GM13977 (cell line): ENCODE measurements at regions not wholly inside any gene's neighbourhood (a gene's known extent, or its start where the extent isn't known, plus 50 kb on each side); places are given as distances from the start of the nearest gene placed in this dataset.

Experiments
- DNase-seq: peaks from one replicate; pipeline ENCODE4 v3.0.0; 2012; ENCODE audit warnings: low spot score
- in situ Hi-C: fragments of 300-500 bp; cut with MboI; formaldehyde crosslinking; loops from one replicate; pipeline ENCODE4 v1.12.0; 2022; ENCODE audit warnings: low sequenced_read_pairs, low pct_unique_long_range_greater_than_20kb, mixed read lengths, inconsistent platforms; ENCODE audit not compliant: unreplicated experiment
- TF ChIP-seq, protein P1 (sequence below): IDR thresholded peaks from 2 replicates; pipeline ENCODE4 v1.5.1; 2012; ENCODE audit warnings: mild to moderate bottlenecking, control low read depth; ENCODE audit not compliant: insufficient read depth; ENCODE audit errors: extremely low read depth, missing control alignments

DNA sequence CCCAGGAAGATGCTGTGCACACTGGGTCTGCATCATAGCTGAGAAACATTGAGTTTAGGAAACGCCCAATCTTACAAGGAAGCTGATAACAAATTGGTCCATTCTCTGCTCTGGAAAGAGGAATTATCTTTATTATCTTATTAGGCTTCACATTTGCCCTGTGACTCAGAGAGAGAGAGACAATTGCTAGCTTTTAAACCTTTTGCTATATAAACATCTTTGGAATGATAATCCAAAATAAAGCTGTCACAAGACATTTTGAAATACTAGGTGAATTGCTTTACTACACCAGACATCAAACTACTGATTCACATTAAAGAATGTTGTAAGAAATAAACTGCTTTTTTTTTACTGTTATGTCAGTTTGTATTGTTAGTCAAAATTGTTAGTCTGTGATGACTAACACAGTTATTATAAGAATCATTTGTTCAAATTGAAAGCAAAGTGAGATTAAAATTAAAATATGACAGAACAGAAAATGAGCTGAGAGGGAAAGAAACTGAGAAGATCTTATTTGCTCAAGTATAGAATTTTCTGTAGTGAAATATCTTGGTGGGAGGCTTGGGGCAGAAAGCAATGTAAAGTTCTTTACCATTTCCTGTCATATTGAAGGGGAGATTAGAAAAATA lies 765.4 kb upstream of the PCDH10 start:
- no peak for DNase-seq
- in situ Hi-C loops = no loop called here
- TF ChIP-seq, protein P1, sequence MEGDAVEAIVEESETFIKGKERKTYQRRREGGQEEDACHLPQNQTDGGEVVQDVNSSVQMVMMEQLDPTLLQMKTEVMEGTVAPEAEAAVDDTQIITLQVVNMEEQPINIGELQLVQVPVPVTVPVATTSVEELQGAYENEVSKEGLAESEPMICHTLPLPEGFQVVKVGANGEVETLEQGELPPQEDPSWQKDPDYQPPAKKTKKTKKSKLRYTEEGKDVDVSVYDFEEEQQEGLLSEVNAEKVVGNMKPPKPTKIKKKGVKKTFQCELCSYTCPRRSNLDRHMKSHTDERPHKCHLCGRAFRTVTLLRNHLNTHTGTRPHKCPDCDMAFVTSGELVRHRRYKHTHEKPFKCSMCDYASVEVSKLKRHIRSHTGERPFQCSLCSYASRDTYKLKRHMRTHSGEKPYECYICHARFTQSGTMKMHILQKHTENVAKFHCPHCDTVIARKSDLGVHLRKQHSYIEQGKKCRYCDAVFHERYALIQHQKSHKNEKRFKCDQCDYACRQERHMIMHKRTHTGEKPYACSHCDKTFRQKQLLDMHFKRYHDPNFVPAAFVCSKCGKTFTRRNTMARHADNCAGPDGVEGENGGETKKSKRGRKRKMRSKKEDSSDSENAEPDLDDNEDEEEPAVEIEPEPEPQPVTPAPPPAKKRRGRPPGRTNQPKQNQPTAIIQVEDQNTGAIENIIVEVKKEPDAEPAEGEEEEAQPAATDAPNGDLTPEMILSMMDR = no peak

DNA sequence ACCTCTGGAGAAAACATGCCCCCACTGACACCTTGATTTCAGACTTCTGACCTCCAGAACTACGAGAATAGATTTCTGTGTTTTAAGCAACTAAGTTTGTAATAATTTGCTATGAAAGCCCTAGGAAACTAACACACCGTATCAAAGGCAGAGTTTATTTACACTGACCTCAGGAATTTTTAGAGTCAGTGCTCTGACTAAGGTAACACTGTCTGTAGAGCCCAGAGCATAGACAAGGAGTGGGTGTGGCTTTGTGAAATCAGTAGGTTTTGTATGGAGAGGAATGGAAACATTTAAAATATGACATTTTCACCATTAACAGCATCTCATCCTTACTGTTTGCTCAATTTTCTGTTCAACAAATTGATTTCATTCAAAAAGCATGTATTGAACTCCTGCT lies 764.4 kb upstream of the PCDH10 start:
- DNase-seq = no peak
- TF ChIP-seq, protein P1 = no peak
- in situ Hi-C loops = no loop called here

DNA sequence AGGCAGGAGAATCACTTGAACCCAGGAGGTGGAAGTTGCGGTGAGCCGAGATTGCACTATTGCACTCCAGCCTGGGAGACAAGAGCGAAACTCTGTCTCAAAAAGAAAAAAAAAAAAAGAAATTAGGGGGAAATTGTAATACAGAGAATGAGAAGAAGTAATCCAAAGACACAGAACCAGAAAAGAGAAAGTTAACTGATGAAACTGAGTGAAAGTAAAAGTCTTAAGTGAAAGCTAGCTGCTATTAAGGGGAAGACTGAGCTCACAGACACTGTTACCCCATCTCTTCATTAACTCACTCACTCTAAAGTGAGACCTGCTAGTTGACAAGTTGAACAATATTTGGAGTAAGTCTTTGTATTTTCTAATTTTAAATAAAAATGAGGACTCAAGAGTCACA lies 763.0 kb upstream of the PCDH10 start:
- peak; percentile 10 for DNase-seq
- TF ChIP-seq, protein P1 = no peak
- in situ Hi-C loops = no loop called here

DNA sequence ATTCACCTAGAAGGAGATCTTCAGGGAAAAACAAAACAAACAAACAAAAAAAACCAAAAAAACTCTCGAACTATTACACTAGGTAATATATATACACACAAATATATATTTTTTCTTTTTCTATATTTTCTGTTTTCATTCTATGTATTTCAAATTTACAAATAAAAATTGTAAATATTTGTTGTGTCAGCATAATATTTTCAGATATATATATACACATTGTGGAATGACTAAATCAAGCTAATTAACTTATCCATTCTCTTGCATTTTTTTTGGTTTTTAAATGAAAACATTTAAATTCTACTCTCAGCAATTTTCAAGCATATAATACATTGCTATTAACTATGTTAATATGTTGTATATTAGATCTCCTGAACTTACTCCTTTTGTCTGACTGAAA lies 762.0 kb upstream of the PCDH10 start:
- TF ChIP-seq, protein P1 = no peak
- in situ Hi-C loops = no loop called here
- no peak for DNase-seq

DNA sequence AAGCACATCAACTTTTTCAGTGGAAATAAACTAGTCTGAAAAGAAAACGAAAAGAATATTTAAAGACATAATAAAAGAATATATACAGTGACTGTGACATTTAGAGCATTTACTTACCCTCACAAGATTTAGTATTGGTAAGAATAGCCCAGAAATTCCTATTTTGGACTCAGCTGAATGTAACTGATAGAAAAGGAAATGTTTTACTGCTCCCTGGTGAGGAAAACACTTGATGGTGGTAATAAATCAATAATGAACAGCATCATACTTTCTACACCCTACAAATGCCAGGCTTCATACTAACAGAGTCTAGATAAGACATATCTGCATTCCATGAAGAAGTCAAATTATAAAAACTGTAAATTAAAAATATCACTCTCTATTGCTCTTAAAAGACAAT lies 753.5 kb upstream of the PCDH10 start:
- TF ChIP-seq, protein P1 = no peak
- in situ Hi-C loops = no loop called here
- DNase-seq = no peak

DNA sequence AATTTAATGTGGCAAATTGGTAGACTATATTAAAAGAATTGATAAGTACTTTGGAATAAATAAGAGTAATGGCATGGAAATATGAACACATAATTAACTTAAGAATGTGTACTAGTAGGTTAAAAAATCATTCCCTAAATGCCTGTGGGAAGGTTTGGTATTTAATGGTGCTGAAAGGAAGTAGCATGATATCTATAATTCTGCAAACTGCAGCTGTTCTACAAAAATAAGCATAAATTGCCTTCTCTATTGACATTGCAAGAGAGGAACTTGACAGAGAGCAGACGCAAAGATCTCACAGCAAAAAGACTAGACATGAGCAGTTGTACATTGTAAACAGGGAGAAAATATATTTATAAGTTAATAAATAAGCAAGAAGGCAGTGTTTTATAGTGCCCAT lies 752.5 kb upstream of the PCDH10 start:
- TF ChIP-seq, protein P1 = no peak
- DNase-seq = no peak
- in situ Hi-C loops = no loop called here
